Type B pancreatic cell (in vitro differentiated cells): ENCODE measurements at regions not wholly inside any gene's neighbourhood (a gene's known extent, or its start where the extent isn't known, plus 50 kb on each side); places are given as distances from the start of the nearest gene placed in this dataset.

Source experiments
- DNase-seq: peaks from one replicate; pipeline ENCODE4 v3.0.0; 2021; ENCODE audit warnings: mixed read lengths; ENCODE audit not compliant: unreplicated experiment; ENCODE audit errors: extremely low spot score
- H3K27ac Mint-ChIP-seq: 2 replicates; pipeline ENCODE4 v1.8.0; 2021; ENCODE audit warnings: mild to moderate bottlenecking, mixed read lengths
- H3K27me3 Mint-ChIP-seq: 2 replicates; pipeline ENCODE4 v1.8.0; 2021; ENCODE audit warnings: mixed read lengths
- H3K36me3 Mint-ChIP-seq: 2 replicates; pipeline ENCODE4 v1.8.0; 2021; ENCODE audit warnings: mixed read lengths
- H3K4me1 Mint-ChIP-seq: one replicate; pipeline ENCODE4 v1.8.0; 2021; ENCODE audit warnings: mixed read lengths; ENCODE audit not compliant: unreplicated experiment
- H3K4me3 Mint-ChIP-seq: 2 replicates; pipeline ENCODE4 v1.8.0; 2021; ENCODE audit warnings: mild to moderate bottlenecking, mixed read lengths
- H3K9me3 Mint-ChIP-seq: 2 replicates; pipeline ENCODE4 v1.8.0; 2021; ENCODE audit warnings: mixed read lengths
- TF ChIP-seq, protein P1 (sequence below): fragments of 200-600 bp; sonication (generic); conservative IDR thresholded peaks from 2 replicates; pipeline ENCODE4 v1.5.0; 2021; ENCODE audit warnings: antibody characterized with exemption, mild to moderate bottlenecking

DNA sequence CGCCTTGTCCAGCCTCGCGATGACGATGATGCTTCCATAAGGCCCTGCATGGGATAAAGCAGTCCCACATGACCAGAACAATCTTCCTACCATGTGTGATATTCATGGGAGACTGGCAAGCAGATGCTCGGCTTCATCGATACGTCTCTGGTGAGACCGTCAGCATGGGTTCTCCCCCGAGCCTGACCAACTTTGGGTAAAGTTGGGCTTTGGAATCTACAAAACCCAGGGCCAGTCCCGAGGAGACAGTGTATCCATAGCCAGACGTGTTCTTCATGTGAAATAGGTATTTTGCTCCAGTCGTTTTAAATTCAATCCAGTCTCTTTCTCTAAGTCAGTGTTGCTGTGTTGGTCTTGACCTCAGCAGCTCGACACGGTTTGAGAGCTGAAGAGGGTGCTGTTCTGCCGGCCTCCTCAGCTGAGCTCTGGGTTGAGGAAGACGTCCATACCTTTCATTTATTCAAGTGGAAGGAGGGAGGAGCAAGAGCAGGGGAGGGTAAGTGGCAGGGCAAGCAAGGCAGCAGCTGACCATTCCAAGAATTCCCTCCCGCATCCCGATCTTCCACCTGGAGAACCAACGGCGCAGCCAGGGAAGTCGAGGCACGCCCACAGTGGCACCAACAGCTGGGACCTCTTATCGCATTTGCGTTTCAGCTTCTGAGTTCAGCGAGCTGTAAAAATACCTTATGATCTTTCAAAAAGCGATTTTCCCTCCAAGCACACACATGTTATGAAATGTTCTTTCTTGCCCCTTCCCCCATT is 64.0 kb upstream of the THBS2 start:
- no peaks in the 10 kb centered on the region for H3K36me3 Mint-ChIP-seq
- no peaks in the 10 kb centered on the region for H3K27me3 Mint-ChIP-seq
- H3K9me3 Mint-ChIP-seq = no peaks in the 10 kb centered on the region
- DNase-seq = no peak
- no peak overlapping the region for H3K4me3 Mint-ChIP-seq
- no peak overlapping the region for H3K27ac Mint-ChIP-seq
- TF ChIP-seq, protein P1, sequence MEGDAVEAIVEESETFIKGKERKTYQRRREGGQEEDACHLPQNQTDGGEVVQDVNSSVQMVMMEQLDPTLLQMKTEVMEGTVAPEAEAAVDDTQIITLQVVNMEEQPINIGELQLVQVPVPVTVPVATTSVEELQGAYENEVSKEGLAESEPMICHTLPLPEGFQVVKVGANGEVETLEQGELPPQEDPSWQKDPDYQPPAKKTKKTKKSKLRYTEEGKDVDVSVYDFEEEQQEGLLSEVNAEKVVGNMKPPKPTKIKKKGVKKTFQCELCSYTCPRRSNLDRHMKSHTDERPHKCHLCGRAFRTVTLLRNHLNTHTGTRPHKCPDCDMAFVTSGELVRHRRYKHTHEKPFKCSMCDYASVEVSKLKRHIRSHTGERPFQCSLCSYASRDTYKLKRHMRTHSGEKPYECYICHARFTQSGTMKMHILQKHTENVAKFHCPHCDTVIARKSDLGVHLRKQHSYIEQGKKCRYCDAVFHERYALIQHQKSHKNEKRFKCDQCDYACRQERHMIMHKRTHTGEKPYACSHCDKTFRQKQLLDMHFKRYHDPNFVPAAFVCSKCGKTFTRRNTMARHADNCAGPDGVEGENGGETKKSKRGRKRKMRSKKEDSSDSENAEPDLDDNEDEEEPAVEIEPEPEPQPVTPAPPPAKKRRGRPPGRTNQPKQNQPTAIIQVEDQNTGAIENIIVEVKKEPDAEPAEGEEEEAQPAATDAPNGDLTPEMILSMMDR = no peak
- H3K4me1 Mint-ChIP-seq = no peaks in the 10 kb centered on the region

DNA sequence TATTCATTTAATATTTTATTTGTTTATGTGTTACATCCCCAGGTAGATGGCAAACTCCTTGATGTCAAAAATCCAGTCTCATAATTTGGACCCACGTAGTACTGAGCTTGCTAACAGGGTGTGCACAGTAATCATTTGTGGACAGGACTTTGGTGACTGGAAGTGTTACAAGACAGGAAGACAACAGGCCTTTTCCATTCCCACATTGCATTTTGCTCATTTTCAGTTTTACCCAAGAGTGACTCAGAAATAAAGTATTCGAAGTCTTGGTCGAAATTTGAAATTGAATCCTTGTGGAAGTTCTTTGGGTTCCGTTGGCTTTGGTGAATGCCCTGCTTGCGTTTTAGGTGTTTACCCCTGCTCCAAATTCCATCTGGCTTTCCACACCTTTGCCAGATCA is 63.0 kb upstream of the THBS2 start:
- no peaks in the 10 kb centered on the region for H3K27me3 Mint-ChIP-seq
- no peak overlapping the region for H3K4me3 Mint-ChIP-seq
- no peaks in the 10 kb centered on the region for H3K9me3 Mint-ChIP-seq
- TF ChIP-seq, protein P1 = no peak
- H3K27ac Mint-ChIP-seq = no peak overlapping the region
- no peaks in the 10 kb centered on the region for H3K36me3 Mint-ChIP-seq
- no peaks in the 10 kb centered on the region for H3K4me1 Mint-ChIP-seq
- DNase-seq = no peak

- Mint-ChIP-seq H3K9me3 (no peaks in the 10 kb centered on the region), H3K27ac (no peak overlapping the region), H3K4me1 (no peaks in the 10 kb centered on the region), H3K27me3 (no peaks in the 10 kb centered on the region), H3K36me3 (no peaks in the 10 kb centered on the region), H3K4me3 (no peak overlapping the region)
- no peak for DNase-seq
- TF ChIP-seq, protein P1 = no peak
Measured at GRCh38 chr6:169315830-169316614, 62.4 kb upstream of the THBS2 start.

DNA sequence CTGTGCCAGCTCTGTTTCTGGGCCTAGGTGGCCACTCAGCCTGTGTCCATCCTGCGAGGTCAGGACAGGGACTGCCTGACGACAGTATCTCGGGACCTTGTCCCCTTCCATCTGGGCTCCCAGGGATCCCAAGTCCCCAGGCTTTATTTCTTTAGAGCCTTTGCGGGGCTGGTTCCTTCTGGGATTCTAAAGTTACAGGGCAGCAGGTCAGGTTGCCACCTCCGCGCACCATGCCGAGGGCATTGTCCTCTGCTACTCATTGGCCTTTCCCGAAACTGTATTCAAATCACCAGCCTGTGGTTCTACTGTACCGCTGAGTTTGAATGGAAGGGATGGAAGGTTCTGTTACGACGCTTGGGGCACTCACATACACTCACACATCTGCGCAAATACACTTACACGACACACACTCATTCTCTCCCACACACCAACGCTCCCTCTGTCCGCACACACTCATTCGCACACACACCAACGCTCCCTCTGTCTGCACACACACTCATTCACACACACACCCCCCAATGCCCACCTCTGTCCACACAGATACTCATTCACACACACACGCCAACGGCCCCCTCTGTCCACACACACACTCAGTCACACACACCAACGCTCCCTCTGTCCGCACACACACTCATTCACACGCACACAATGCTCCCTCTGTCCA is 59.8 kb upstream of the THBS2 start:
- Mint-ChIP-seq H3K27ac (no peak overlapping the region), H3K27me3 (no peaks in the 10 kb centered on the region), H3K4me3 (no peak overlapping the region), H3K9me3 (no peaks in the 10 kb centered on the region), H3K4me1 (no peaks in the 10 kb centered on the region), H3K36me3 (no peaks in the 10 kb centered on the region)
- TF ChIP-seq, protein P1 = no peak
- no peak for DNase-seq

- H3K9me3 Mint-ChIP-seq = no peaks in the 10 kb centered on the region
- DNase-seq = no peak
- no peaks in the 10 kb centered on the region for H3K4me1 Mint-ChIP-seq
- no peak overlapping the region for H3K4me3 Mint-ChIP-seq
- H3K36me3 Mint-ChIP-seq = no peaks in the 10 kb centered on the region
- H3K27ac Mint-ChIP-seq = no peak overlapping the region
- TF ChIP-seq, protein P1 = no peak
- no peaks in the 10 kb centered on the region for H3K27me3 Mint-ChIP-seq
Measured at GRCh38 chr6:169312658-169313346, 59.2 kb upstream of the THBS2 start.
